SKM-1 (cell line): ENCODE measurements at regions not wholly inside any gene's neighbourhood (a gene's known extent, or its start where the extent isn't known, plus 50 kb on each side); places are given as distances from the start of the nearest gene placed in this dataset.

Source experiments
- DNase-seq: peaks from one replicate; lab custom pipeline; 2025; ENCODE audit not compliant: unreplicated experiment; lab: John Stamatoyannopoulos, UW

- no peak for DNase-seq
Observed at GRCh38 chr5:162484095-162484494, 416.5 kb downstream of the GABRG2 start.

- no peak for DNase-seq
Observed at GRCh38 chr5:162484986-162485385, 417.4 kb downstream of the GABRG2 start.

GRCh38 chr5:162485666-162486292 lies 418.2 kb downstream of the GABRG2 start:
- DNase-seq, result no peak

GRCh38 chr5:162487528-162488525 lies 420.3 kb downstream of the GABRG2 start:
- no peak for DNase-seq

- no peak for DNase-seq
Observed at GRCh38 chr5:162496100-162496808, 428.7 kb downstream of the GABRG2 start.

GRCh38 chr5:162497455-162497854 lies 429.9 kb downstream of the GABRG2 start:
- no peak for DNase-seq

- no peak for DNase-seq
Observed at GRCh38 chr5:162502780-162503179, 435.2 kb downstream of the GABRG2 start.

GRCh38 chr5:162503796-162504195 lies 436.2 kb downstream of the GABRG2 start:
- no peak for DNase-seq

- DNase-seq, result no peak
Observed at GRCh38 chr5:162512935-162513565, 445.5 kb downstream of the GABRG2 start.

GRCh38 chr5:162514116-162514515 lies 446.5 kb downstream of the GABRG2 start:
- DNase-seq, result no peak

GRCh38 chr5:162520878-162521277 lies 453.3 kb downstream of the GABRG2 start:
- no peak for DNase-seq

- no peak for DNase-seq
Observed at GRCh38 chr5:162529209-162529608, 461.6 kb downstream of the GABRG2 start.

- no peak for DNase-seq
Observed at GRCh38 chr5:162529886-162530285, 462.3 kb downstream of the GABRG2 start.

- no peak for DNase-seq
Observed at GRCh38 chr5:162543437-162543836, 475.9 kb downstream of the GABRG2 start.

GRCh38 chr5:162544905-162545304 lies 477.3 kb downstream of the GABRG2 start:
- no peak for DNase-seq

GRCh38 chr5:162550236-162550635 lies 482.7 kb downstream of the GABRG2 start:
- no peak for DNase-seq

- DNase-seq, result no peak
Observed at GRCh38 chr5:162558120-162558519, 490.5 kb downstream of the GABRG2 start.

GRCh38 chr5:162567644-162568043 lies 500.1 kb downstream of the GABRG2 start:
- DNase-seq, result no peak

GRCh38 chr5:162573758-162574157 lies 506.2 kb downstream of the GABRG2 start:
- DNase-seq, result no peak

- no peak for DNase-seq
Observed at GRCh38 chr5:162591724-162592123, 524.2 kb downstream of the GABRG2 start.

- DNase-seq, result no peak
Observed at GRCh38 chr5:162593881-162594280, 526.3 kb downstream of the GABRG2 start.
